Activated CD4-positive, alpha-beta T cell treated with anti-CD3 and anti-CD28 coated beads, Interleukin-2, amount 10 ng/mL, durations not matched to agents 7 days and 5 days (primary cell): ENCODE measurements at regions not wholly inside any gene's neighbourhood (a gene's known extent, or its start where the extent isn't known, plus 50 kb on each side); places are given as distances from the start of the nearest gene placed in this dataset.
"Not testable (repeated sequence)": the region's sequence is repeated elsewhere in the genome, so short reads cannot be mapped to it uniquely, and the experiment has no call there.

Experiments
- CTCF ChIA-PET: fragments of 350-600 bp; sonication (Branson Sonifier 250); formaldehyde crosslinking; loops from one replicate; lab custom pipeline; 2021; ENCODE audit warnings: antibody characterized with exemption; lab: Charles Lee
- POLR2A ChIA-PET: fragments of 350-600 bp; sonication (Branson Sonifier 250); formaldehyde crosslinking; loops from one replicate; lab custom pipeline; 2021; ENCODE audit warnings: antibody characterized with exemption; lab: Charles Lee
- DNase-seq: peaks from one replicate; pipeline ENCODE4 v3.0.0-alpha.2; 2020
- H3K27ac Mint-ChIP-seq: one replicate; pipeline ENCODE4 v1.8.0; 2021; ENCODE audit warnings: mild to moderate bottlenecking, moderate library complexity, mixed read lengths
- H3K27me3 Mint-ChIP-seq: one replicate; pipeline ENCODE4 v1.8.0; 2021; ENCODE audit warnings: mixed read lengths
- H3K36me3 Mint-ChIP-seq: one replicate; pipeline ENCODE4 v1.8.0; 2021; ENCODE audit warnings: low read depth, mixed read lengths
- H3K4me1 Mint-ChIP-seq: one replicate; pipeline ENCODE4 v1.8.0; 2021; ENCODE audit warnings: mixed read lengths
- H3K4me3 Mint-ChIP-seq: one replicate; pipeline ENCODE4 v1.8.0; 2021; ENCODE audit warnings: mild to moderate bottlenecking, moderate library complexity, mixed read lengths
- H3K9me3 Mint-ChIP-seq: one replicate; pipeline ENCODE4 v1.8.0; 2021; ENCODE audit warnings: mixed read lengths

DNA sequence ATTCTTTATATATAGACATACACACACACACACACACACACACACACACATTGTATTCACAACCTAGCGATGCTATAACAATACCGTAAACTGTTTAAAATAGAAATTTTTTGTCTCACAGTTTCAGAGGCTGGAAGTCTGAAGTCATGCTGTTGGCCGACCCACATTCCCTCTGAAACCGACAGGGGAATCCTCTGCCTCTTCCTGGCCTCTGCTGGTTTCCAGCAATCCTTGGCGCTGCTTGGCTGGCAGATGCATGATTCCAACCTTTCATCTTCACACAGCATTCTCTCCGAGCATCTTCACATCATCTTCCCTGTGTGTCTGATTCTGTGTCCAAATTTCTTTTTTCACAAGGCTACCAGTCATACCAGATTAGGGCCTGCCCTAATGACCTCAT lies 94.8 kb downstream of the CCDC71L start:
- Mint-ChIP-seq H3K4me1 (peaks cover 3% of the 10 kb centered on the region), H3K36me3 (no peaks in the 10 kb centered on the region), H3K9me3 (peaks cover 2% of the 10 kb centered on the region), H3K4me3 (no peak overlapping the region), H3K27me3 (no peaks in the 10 kb centered on the region), H3K27ac (no peak overlapping the region)
- POLR2A ChIA-PET, result no interaction called here
- no peak for DNase-seq
- CTCF ChIA-PET, result no interaction called here

GRCh38 chr7:106565428-106565827 lies 95.5 kb downstream of the CCDC71L start:
- H3K4me3 Mint-ChIP-seq, result no peak overlapping the region
- no peak overlapping the region for H3K27ac Mint-ChIP-seq
- peaks cover 3% of the 10 kb centered on the region for H3K4me1 Mint-ChIP-seq
- POLR2A ChIA-PET, result no interaction called here
- no peaks in the 10 kb centered on the region for H3K36me3 Mint-ChIP-seq
- peaks cover 2% of the 10 kb centered on the region for H3K9me3 Mint-ChIP-seq
- CTCF ChIA-PET, result no interaction called here
- no peak for DNase-seq
- no peaks in the 10 kb centered on the region for H3K27me3 Mint-ChIP-seq

DNA sequence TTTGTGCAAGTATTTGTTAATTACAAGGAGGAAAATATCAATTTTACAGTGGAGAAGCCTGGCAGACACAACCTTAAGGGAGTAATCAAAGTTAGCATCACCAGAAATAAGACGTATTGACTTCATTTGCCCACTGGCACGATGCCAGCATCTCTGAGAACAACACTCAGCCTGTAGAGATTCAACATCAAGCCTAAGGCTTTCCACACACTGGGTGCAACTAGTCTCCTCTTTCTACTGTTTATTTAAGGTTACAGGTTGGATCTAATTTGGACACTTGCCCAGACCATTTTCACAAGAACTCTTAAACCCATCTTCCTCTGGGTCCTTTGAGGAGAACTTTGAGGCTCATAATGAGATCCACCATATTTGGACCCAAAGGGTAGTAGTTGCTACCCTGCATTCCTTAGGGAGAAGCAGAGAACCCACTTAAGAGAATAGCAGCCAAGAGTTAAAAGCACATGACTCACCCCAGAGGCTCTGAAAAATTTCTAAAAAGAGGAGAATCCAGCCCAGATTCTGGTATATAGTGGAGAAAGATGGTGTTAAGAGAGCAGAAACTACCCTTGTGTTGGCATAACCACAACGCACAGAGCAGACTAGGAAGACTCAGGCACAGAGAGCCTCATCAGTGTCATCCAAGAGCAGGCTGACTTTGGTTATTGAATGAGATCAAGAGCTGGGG lies 97.3 kb downstream of the CCDC71L start:
- Mint-ChIP-seq H3K36me3 (no peaks in the 10 kb centered on the region), H3K4me3 (no peak overlapping the region), H3K27me3 (no peaks in the 10 kb centered on the region), H3K27ac (no peak overlapping the region), H3K4me1 (peaks cover 1% of the 10 kb centered on the region), H3K9me3 (peaks cover 4% of the 10 kb centered on the region)
- ChIA-PET CTCF (no interaction called here), POLR2A (no interaction called here)
- DNase-seq, result no peak

DNA sequence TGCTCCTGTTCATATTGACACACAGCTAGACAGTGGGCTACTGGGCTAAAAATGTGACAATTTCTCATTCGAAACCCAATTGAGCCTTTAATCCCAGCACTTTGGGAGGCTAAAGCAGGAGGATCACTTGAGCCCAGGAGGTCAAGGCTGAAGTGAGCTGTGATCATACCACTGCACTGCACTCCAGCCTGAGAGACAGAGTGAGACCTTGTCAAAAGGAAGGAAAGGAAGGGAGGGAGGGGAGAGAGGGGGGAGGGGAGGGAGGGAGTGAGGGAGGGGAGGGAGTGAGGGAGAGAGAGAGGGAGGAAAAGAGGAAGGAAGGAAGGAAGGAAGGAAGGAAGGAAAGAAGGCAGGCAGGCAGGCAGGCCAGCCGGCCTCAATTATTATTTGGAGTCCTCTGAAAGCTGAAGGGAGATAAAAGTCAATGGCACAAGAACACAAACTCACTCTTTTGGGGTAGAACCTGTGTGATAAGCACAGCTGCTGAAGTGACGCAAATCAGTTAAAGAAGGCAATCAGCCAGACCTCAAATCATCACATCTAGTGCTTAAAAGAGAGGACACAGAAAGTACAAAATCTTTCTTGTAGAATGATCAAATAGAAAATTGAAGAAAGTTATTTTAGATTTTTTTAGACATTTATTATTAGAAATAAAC lies 98.1 kb downstream of the CCDC71L start:
- Mint-ChIP-seq H3K4me1 (no peaks in the 10 kb centered on the region), H3K36me3 (no peaks in the 10 kb centered on the region), H3K4me3 (no peak overlapping the region), H3K27me3 (no peaks in the 10 kb centered on the region), H3K9me3 (peaks cover 4% of the 10 kb centered on the region), H3K27ac (no peak overlapping the region)
- POLR2A ChIA-PET, result no interaction called here
- no peak for DNase-seq
- CTCF ChIA-PET, result no interaction called here

DNA sequence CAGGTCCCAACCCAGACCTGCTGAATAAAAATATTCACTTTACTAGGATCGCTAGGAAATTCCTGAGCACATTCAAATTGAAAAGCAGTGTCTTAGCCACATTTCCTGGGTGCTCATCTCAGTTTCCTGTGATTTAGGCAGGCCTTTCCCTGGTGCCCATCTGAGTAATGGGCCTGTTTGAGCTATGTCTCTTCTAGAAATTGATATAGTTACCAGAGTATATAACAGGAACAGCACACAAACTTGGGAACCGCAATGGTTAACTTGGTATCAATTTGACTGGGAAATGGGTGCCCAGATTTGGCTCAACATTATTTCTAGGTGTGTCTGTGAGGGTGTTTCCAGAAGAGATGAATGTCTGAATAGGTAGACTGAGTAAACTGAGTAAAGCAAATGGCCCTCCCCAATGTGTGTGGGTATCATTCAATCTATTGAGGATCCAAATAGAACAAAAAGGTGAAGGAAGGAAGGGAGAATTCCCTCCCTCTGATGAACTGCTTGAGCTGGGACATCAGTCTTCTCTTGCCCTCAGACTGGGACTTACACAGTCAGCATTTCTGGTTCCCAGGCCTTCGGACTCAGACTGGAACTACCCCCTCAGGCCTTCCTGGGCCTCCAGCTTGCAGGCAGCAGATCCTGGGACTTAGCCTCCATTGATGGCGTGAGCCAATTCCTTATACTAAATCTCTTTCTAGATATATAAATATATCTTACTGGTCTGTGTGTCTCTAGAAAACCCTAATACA lies 99.1 kb downstream of the CCDC71L start:
- peaks cover 4% of the 10 kb centered on the region for H3K9me3 Mint-ChIP-seq
- ChIA-PET CTCF (interaction anchor here (1.2 kb wide), 1 partner anchor 389 kb away, joined by 5 read pairs; no protein-coding TSS in a partner anchor), POLR2A (no interaction called here)
- H3K4me1 Mint-ChIP-seq, result no peaks in the 10 kb centered on the region
- DNase-seq, result no peak
- no peak overlapping the region for H3K4me3 Mint-ChIP-seq
- H3K36me3 Mint-ChIP-seq, result no peaks in the 10 kb centered on the region
- no peaks in the 10 kb centered on the region for H3K27me3 Mint-ChIP-seq
- H3K27ac Mint-ChIP-seq, result no peak overlapping the region

DNA sequence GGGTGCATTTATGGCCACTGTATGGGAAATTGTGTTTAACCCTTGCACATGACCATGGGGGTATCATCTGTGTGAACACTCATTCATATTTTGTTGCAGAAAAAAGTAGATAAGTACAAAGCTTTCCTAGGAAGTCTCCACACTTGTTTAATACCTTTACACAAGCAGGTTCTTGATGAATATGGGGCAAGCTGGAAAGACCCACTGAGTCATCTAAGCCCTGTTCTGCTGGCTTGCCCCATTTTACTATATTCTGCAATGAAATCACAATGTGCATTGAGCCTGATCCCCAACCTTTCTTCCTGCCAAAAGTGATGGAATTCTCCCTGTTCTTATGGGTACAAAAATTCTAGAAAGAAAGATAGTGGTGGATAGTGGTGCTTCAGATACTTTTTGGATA lies 99.8 kb downstream of the CCDC71L start:
- H3K4me3 Mint-ChIP-seq, result no peak overlapping the region
- ChIA-PET CTCF (interaction anchor here (1.2 kb wide), 1 partner anchor 389 kb away, joined by 5 read pairs; no protein-coding TSS in a partner anchor), POLR2A (no interaction called here)
- no peaks in the 10 kb centered on the region for H3K27me3 Mint-ChIP-seq
- H3K9me3 Mint-ChIP-seq, result peaks cover 4% of the 10 kb centered on the region
- no peak overlapping the region for H3K27ac Mint-ChIP-seq
- H3K36me3 Mint-ChIP-seq, result no peaks in the 10 kb centered on the region
- no peak for DNase-seq
- H3K4me1 Mint-ChIP-seq, result no peaks in the 10 kb centered on the region

DNA sequence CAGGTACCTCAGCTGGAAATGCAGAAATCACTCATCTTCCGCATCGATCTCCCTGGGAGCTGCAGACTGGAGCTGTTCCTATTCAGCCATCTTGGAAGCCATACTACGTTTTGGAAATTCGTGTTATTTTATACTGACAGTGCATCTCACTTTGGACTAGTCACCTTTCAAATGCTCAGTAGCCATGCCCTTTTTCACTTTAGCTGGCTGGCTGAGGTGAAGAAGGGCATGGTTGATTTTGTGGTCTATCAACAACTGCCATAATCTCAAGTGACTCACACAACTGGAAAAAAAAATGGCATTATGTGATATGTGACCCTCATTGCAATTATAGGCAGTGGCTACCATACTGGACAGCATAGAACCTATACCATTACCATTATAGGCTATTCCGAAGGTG lies 100.5 kb downstream of the CCDC71L start:
- no peak overlapping the region for H3K4me3 Mint-ChIP-seq
- no peaks in the 10 kb centered on the region for H3K27me3 Mint-ChIP-seq
- DNase-seq, result no peak
- CTCF ChIA-PET, result no interaction called here
- H3K9me3 Mint-ChIP-seq, result peaks cover 4% of the 10 kb centered on the region
- no peaks in the 10 kb centered on the region for H3K4me1 Mint-ChIP-seq
- no peak overlapping the region for H3K27ac Mint-ChIP-seq
- no peaks in the 10 kb centered on the region for H3K36me3 Mint-ChIP-seq
- POLR2A ChIA-PET, result no interaction called here

DNA sequence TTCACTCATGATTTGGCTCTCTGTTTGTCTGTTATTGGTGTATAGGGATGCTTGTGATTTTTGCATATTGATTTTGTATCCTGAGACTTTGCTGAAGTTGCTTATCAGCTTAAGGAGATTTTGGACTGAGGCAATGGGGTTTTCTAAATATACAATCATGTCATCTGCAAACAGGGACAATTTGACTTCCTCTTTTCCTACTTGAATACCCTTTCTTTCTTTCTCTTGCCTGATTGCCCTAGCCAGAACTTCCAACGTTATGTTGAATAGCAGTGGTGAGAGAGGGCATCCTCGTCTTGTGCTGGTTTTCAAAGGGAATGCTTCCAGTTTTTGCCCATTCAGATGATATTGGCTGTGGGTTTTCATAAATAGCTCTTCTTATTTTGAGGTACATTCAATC lies 104.7 kb downstream of the CCDC71L start:
- H3K27ac Mint-ChIP-seq, H3K4me3 Mint-ChIP-seq, CTCF ChIA-PET: not testable (repeated sequence)

DNA sequence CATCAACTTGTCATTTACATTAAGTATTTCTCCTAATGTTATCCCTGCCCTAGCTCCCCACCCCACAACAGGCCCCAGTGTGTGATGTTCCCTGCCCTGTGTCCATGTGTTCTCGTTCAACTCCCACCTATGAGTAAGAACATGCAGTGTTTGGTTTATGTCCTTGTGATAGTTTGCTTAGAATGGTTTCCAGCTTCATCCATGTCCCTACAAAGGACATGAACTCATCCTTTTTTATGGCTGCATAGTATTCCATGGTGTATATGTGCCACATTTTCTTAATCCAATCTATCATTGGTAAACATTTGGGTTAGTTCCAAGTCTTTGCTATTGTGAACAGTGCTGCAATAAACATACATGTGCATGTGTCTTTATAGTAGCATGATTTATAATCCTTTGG lies 106.3 kb downstream of the CCDC71L start:
- H3K27ac Mint-ChIP-seq, H3K4me1 Mint-ChIP-seq, POLR2A ChIA-PET, H3K9me3 Mint-ChIP-seq, DNase-seq, CTCF ChIA-PET, H3K4me3 Mint-ChIP-seq, H3K36me3 Mint-ChIP-seq, H3K27me3 Mint-ChIP-seq: not testable (repeated sequence)

More for the DNA sequence above, 104.7 kb downstream of the CCDC71L start:
- DNase-seq, H3K27me3 Mint-ChIP-seq, H3K36me3 Mint-ChIP-seq, POLR2A ChIA-PET, H3K4me1 Mint-ChIP-seq, H3K9me3 Mint-ChIP-seq: not testable (repeated sequence)

DNA sequence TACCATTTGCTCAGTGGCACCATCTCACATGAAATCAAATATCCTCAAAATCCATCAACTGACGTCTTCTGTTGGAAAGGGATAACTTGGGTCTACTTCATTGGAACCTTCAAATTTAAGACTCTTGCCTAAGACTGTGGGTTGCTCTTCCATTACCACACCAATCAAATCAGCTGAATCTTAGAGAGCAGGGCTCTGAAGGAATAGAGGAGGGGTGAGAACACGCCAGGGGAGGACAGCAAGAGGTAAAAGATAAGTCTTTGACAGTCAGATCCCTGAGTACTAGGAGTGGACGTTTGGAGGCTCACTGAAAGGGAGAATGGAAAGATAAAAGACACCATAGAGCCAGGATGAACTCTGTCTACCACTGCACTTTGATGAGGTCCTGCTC lies 107.5 kb downstream of the CCDC71L start:
- Mint-ChIP-seq H3K36me3 (no peaks in the 10 kb centered on the region), H3K4me3 (no peak overlapping the region), H3K9me3 (no peaks in the 10 kb centered on the region), H3K27me3 (no peaks in the 10 kb centered on the region), H3K4me1 (no peaks in the 10 kb centered on the region), H3K27ac (no peak overlapping the region)
- POLR2A ChIA-PET, result no interaction called here
- CTCF ChIA-PET, result interaction anchor here (0.8 kb wide), 1 partner anchor 352 kb away, joined by 3 read pairs; no protein-coding TSS in a partner anchor
- DNase-seq, result no peak

- no peak for DNase-seq
- Mint-ChIP-seq H3K4me1 (no peaks in the 10 kb centered on the region), H3K36me3 (no peaks in the 10 kb centered on the region), H3K4me3 (no peak overlapping the region), H3K27ac (no peak overlapping the region), H3K9me3 (no peaks in the 10 kb centered on the region), H3K27me3 (no peaks in the 10 kb centered on the region)
- POLR2A ChIA-PET, result no interaction called here
- CTCF ChIA-PET, result interaction anchor here (0.8 to 1.1 kb wide), 2 partner anchors 10 to 352 kb away, joined by 3 to 4 read pairs; no protein-coding TSS in a partner anchor
These were observed 108.1 kb downstream of the CCDC71L start for GRCh38 chr7:106552645-106553445.

DNA sequence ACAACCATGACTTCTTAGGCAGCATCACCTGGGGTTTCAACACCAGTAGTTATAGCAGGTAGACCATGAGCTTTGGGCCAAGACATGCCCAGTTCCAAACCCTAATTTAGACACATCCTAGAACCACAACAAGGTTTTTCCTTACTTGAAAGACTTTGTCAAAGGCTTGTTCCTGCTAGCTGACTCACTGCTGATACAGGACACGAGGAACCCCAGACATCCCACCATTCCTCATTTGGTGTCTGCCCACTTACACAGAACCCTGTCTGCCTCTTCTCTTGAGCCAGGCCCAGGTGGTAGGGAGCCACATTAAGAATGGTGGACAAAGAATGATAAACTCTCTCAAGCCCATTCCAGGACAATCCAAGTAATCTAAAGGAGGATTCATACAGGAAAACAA lies 109.0 kb downstream of the CCDC71L start:
- no peak for DNase-seq
- no peak overlapping the region for H3K4me3 Mint-ChIP-seq
- POLR2A ChIA-PET, result no interaction called here
- H3K27ac Mint-ChIP-seq, result no peak overlapping the region
- no peaks in the 10 kb centered on the region for H3K36me3 Mint-ChIP-seq
- no peaks in the 10 kb centered on the region for H3K27me3 Mint-ChIP-seq
- no peaks in the 10 kb centered on the region for H3K4me1 Mint-ChIP-seq
- no peaks in the 10 kb centered on the region for H3K9me3 Mint-ChIP-seq
- CTCF ChIA-PET, result interaction anchor here (1.1 to 1.2 kb wide), 2 partner anchors 9 to 214 kb away, joined by 3 to 4 read pairs; no protein-coding TSS in a partner anchor
